Neural progenitor cell (in vitro differentiated cells): ENCODE measurements at regions not wholly inside any gene's neighbourhood (a gene's known extent, or its start where the extent isn't known, plus 50 kb on each side); places are given as distances from the start of the nearest gene placed in this dataset.

Experiments
- CTCF ChIP-seq: fragments of 200-600 bp; sonication (generic); IDR thresholded peaks from 2 replicates; pipeline ENCODE4 v1.5.1; 2017; ENCODE audit warnings: antibody characterized with exemption, mild to moderate bottlenecking
- EZH2 ChIP-seq: fragments of 200-600 bp; sonication (generic); IDR thresholded peaks from 2 replicates; pipeline ENCODE4 v1.6.1; 2017; ENCODE audit warnings: antibody characterized with exemption, mild to moderate bottlenecking, moderate library complexity

- TF ChIP-seq CTCF: no peak
- no peak for TF ChIP-seq EZH2
Observed at GRCh38 chr6:43883847-43884651, 114.0 kb downstream of the VEGFA start.
